HG03095 (cell line): ENCODE measurements at regions not wholly inside any gene's neighbourhood (a gene's known extent, or its start where the extent isn't known, plus 50 kb on each side); places are given as distances from the start of the nearest gene placed in this dataset.

ENCODE experiments used
- ATAC-seq: cut with Tn5 transposase; IDR thresholded peaks from one replicate; pipeline ENCODE4 v1.9.1; 2021; ENCODE audit warnings: moderate library complexity; ENCODE audit not compliant: unreplicated experiment

GRCh38 chr10:3016016-3016415 is 51.3 kb upstream of the PFKP start:
- ATAC-seq, result no peak

GRCh38 chr10:3014968-3015367 is 52.4 kb upstream of the PFKP start:
- ATAC-seq, result no peak

GRCh38 chr10:3012223-3012622 is 55.1 kb upstream of the PFKP start:
- no peak for ATAC-seq

GRCh38 chr10:3010816-3011460 is 56.4 kb upstream of the PFKP start:
- ATAC-seq, result no peak

- no peak for ATAC-seq
These were observed 57.0 kb upstream of the PFKP start for GRCh38 chr10:3010334-3010733.

- ATAC-seq, result no peak
These were observed 58.0 kb upstream of the PFKP start for GRCh38 chr10:3009341-3009740.

- no peak for ATAC-seq
These were observed 58.7 kb upstream of the PFKP start for GRCh38 chr10:3008518-3009195.

- ATAC-seq, result no peak
These were observed 60.7 kb upstream of the PFKP start for GRCh38 chr10:3006607-3007006.

GRCh38 chr10:3006093-3006492 is 61.3 kb upstream of the PFKP start:
- no peak for ATAC-seq

GRCh38 chr10:3002304-3002703 is 65.0 kb upstream of the PFKP start:
- ATAC-seq, result no peak

- ATAC-seq, result no peak
These were observed 67.3 kb upstream of the PFKP start for GRCh38 chr10:3000048-3000447.

GRCh38 chr10:2994221-2994961 is 73.0 kb upstream of the PFKP start:
- no peak for ATAC-seq

- no peak for ATAC-seq
These were observed 73.7 kb upstream of the PFKP start for GRCh38 chr10:2993636-2994035.

- ATAC-seq, result no peak
These were observed 74.7 kb upstream of the PFKP start for GRCh38 chr10:2992401-2993198.

GRCh38 chr10:2990764-2991163 is 76.6 kb upstream of the PFKP start:
- no peak for ATAC-seq

- ATAC-seq, result no peak
These were observed 77.9 kb upstream of the PFKP start for GRCh38 chr10:2989292-2989947.

GRCh38 chr10:2987185-2987768 is 80.1 kb upstream of the PFKP start:
- ATAC-seq, result no peak

- no peak for ATAC-seq
These were observed 81.0 kb upstream of the PFKP start for GRCh38 chr10:2986391-2986801.

- no peak for ATAC-seq
These were observed 81.6 kb upstream of the PFKP start for GRCh38 chr10:2985729-2986232.

- ATAC-seq, result no peak
These were observed 82.7 kb upstream of the PFKP start for GRCh38 chr10:2984682-2985081.
